ENCODE measurements at regions not wholly inside any gene's neighbourhood (a gene's known extent, or its start where the extent isn't known, plus 50 kb on each side); places are given as distances from the start of the nearest gene placed in this dataset.
"Not testable (repeated sequence)": the region's sequence is repeated elsewhere in the genome, so short reads cannot be mapped to it uniquely, and the experiment has no call there.

DNA sequence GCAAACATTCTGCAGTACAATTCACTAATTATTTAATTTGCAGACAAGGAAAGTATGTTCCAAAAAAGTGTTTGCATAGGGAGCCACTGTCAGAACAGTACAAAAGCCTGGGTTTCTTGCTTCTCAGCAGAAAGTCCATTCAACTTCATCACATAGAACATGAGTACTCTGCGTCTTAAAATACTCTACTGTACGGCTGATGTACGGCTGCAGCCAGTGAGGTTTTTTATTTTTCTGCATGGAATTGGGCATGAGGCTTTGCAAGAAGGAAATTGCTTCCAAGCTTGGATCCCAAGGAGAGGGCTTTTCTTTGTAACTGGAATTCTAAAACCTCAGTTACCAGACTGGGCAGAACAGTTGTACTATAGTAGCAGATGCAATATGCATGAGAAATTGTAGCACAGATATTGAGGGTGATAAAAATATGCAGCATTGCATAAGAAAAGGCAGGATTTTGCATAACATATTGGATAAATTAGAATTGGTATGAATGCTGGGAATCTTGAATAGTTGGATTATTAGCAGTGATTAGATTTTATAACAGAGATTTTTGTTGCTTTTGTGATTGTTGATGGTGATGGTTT, 178.1 kb upstream of the CDH9 start:
- DNase-seq = no peak

DNA sequence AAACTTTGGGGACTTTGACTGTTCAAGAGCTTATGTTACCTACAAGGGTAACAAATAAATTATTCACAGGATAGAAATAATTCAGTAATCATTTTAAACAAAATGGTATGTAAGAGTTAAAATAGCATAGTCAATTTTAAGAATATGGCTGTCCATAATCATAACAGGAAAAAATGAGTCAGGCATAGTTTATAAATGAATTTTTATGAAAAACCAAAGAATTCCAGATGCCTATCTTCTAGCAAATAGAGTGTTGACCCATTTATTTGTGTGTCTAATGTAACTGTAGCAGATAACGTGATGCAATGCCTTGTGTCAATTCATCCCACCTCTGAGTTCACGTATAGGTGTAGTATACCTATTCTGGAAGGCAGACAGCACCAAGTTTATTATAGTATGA, 169.7 kb upstream of the CDH9 start:
- no peak for DNase-seq

- DNase-seq = no peak
Measured at GRCh38 chr5:27191786-27192510, 153.6 kb upstream of the CDH9 start.

GRCh38 chr5:27172693-27173092, 134.3 kb upstream of the CDH9 start:
- DNase-seq = no peak

GRCh38 chr5:27171761-27172261, 133.4 kb upstream of the CDH9 start:
- DNase-seq = no peak

- DNase-seq = no peak
Measured at GRCh38 chr5:27158775-27159174, 120.4 kb upstream of the CDH9 start.

- DNase-seq = no peak
Measured at GRCh38 chr5:27158171-27158570, 119.8 kb upstream of the CDH9 start.

DNA sequence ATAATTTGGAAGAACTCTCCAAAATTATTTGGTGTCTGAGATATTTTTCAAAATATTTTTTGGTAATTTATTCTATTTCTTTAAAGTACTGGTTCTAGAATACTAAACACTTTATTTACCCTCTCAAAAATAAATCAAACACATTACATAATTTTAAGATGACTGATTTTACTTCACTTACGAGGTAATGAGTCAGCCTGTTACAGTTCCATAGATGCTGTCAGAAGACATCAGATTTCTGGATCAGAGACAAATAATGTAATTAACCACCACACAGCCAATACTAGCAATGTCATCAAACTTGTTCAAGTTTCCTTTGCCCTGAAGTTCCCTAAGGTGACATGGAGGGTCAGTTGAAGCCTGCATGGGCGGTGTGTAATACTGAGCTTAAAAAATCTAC, 106.1 kb upstream of the CDH9 start:
- no peak for DNase-seq

DNA sequence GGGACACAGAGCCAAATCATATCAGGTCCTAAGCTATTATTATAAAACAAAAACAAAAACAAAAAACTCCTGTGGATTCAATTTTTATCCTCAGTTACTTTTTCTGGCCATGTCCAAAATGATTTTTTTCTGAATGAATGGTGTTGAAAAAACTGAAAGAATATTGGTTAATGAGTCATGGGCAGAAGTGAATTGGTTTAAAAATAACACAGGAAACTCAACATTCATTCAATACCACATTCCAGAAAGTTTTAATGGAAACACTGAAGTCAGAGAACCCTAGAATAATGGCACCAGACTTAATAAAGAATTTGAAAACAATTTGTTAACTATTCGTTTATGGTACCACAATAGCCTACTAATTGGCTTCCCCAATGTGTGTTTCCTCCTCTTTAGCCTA, 102.4 kb upstream of the CDH9 start:
- no peak for DNase-seq

DNA sequence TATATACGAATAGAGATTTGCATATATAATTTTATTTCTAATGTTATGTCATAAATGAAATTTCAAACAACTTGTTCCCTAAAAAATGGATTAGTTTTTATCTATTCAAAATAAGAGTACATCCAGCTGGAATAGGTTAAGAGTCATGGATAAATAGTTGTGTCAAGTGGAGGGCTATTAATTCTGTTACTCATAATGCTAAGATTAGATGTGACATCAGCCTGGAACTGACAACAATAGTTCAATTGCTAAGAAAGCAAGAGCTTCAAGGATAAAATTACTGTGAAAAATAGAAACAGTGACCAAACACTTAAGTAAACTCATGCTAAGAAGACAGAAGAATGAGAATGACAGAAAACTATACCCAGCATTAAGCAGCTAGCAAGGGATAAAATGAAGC, 92.2 kb upstream of the CDH9 start:
- no peak for DNase-seq

DNA sequence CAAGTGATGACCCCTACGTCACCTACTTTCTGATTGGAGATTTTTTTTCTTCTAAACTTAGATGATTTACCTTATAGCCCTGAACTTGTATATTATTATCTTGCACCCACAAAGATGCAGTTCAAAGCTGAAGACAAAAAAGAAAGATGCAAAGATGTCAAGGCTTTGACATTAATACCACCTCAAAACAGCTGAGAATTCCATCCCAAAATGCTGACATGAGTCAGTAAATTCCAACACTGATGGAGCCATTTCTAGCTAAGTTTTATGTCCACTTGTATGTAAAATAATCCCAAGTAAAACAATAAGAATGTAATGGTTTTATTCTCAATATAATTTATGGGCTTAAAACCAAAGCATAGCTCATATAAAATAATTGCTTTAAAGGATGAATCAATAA, 91.5 kb upstream of the CDH9 start:
- no peak for DNase-seq

- no peak for DNase-seq
Measured at GRCh38 chr5:27125856-27126255, 87.5 kb upstream of the CDH9 start.

DNA sequence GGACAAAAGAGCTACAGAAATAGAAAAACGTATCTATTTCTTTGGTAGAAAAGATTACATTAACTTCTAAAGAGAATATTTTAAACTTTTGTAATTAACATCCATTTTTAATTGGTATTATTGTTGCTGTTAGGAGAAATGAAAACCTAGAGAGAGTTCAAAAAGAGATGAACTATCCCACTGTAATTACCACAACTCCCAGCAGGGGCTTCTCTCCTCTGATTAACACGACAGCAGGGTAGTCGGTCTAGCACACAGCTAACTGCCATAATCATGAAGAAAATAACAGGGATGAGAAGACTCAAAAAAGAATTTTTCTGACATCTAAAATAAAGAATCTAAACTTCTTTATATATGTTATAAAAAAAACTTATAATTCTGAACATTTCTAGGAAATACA, 86.2 kb upstream of the CDH9 start:
- no peak for DNase-seq

GRCh38 chr5:27119736-27120321, 81.4 kb upstream of the CDH9 start:
- DNase-seq = not testable (repeated sequence)

DNA sequence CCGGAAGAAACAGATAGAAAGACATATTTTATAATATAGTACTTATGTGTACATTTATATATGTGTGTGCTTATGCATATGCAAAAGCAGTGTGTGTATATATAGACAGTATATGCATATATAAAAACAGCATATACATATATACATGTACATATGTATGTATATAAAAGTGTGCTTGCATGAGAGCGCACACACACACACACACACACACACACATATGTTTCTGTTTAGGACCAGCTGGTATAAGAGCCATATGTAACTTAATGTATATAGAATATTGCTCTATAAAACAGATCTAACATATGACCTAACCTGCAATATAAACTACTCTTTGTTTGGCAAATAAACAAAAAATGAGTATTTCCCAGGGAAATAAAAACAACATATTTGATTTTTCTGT, 65.1 kb upstream of the CDH9 start:
- DNase-seq = no peak

DNA sequence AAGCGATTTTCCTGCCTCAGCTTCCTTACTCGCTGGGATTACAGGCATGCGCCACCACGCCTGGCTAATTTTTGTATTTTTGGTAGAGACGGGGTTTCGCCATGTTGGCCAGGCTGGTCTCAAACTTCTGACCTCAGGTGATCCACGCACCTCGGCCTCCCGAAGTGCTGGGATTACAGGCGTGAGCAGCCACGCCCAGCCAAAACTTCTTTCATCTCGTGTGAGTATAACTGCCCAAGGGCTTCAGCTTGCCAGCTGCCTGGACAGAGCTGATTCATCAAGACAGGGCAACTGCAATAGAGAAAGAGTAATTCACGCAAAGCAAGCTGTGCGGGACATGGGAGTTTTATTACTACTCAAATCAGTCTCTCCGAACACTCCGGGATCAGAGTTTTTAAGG, 57.4 kb upstream of the CDH9 start:
- DNase-seq = not testable (repeated sequence)

GRCh38 chr5:27093279-27093678, 54.9 kb upstream of the CDH9 start:
- peak in 1 of 14 donors; percentile 28 for DNase-seq

GRCh38 chr5:27091858-27092257, 53.5 kb upstream of the CDH9 start:
- no peak for DNase-seq

DNA sequence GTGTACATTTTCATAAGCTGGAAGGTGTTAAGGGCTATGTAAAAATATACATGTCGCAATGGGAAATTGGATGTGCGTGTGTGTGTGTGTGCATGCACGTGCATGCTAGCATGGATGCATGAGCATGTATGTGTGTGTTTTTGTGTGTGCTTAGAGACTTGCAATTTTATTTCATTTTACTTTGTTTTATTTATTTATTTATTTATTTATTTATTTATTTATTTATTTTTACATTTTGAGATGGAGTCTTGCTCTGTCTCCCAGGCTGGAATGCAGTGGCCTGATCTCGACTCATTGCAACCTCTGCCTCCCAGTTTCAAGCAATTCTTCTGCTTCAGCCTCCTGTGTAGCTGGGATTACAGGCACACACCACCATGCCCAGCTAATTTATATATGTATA, 50.4 kb upstream of the CDH9 start:
- DNase-seq = not testable (repeated sequence)
